WTC11 (cell line): ENCODE measurements at regions not wholly inside any gene's neighbourhood (a gene's known extent, or its start where the extent isn't known, plus 50 kb on each side); places are given as distances from the start of the nearest gene placed in this dataset.
"Not testable (repeated sequence)": the region's sequence is repeated elsewhere in the genome, so short reads cannot be mapped to it uniquely, and the experiment has no call there.

ENCODE experiments used
- ATAC-seq: fragments of 200-7000 bp; cut with Tn5 transposase; 2 replicates; pipeline ENCODE4 v1.10.0; 2021; ENCODE audit warnings: mild to moderate bottlenecking, moderate library complexity
- CTCF ChIA-PET: fragments of 300-600 bp; sonication (Branson Sonifier 250); formaldehyde crosslinking; loops from one replicate; lab custom pipeline; 2021; ENCODE audit warnings: antibody characterized with exemption; lab: Charles Lee
- POLR2A ChIA-PET: fragments of 350-600 bp; sonication (Branson Sonifier 250); formaldehyde crosslinking; loops from one replicate; lab custom pipeline; 2021; ENCODE audit warnings: antibody characterized with exemption; lab: Charles Lee
- DNase-seq: peaks from one replicate; pipeline ENCODE4 v3.0.0; 2021; ENCODE audit warnings: low spot score
- H3K27ac Mint-ChIP-seq: 2 replicates; pipeline ENCODE4 v1.8.0; 2021; ENCODE audit warnings: mixed read lengths
- H3K27me3 Mint-ChIP-seq: 2 replicates; pipeline ENCODE4 v1.8.0; 2021; ENCODE audit warnings: low read depth, mild to moderate bottlenecking, moderate library complexity, mixed read lengths
- H3K36me3 Mint-ChIP-seq: 2 replicates; pipeline ENCODE4 v1.8.0; 2021; ENCODE audit warnings: mixed read lengths
- H3K4me1 Mint-ChIP-seq: 2 replicates; pipeline ENCODE4 v1.8.0; 2022; ENCODE audit warnings: mixed read lengths
- H3K4me3 Mint-ChIP-seq: 2 replicates; pipeline ENCODE4 v1.8.0; 2021; ENCODE audit warnings: mild to moderate bottlenecking, moderate library complexity, mixed read lengths
- H3K9me3 Mint-ChIP-seq: 2 replicates; pipeline ENCODE4 v1.8.0; 2021; ENCODE audit warnings: mixed read lengths
- FOXP1 ChIP-seq: sonication (generic); formaldehyde crosslinking; IDR thresholded peaks from 2 replicates; pipeline ENCODE4 v1.8.0; 2022; ENCODE audit warnings: missing genetic modification reagents, mild to moderate bottlenecking, moderate library complexity, borderline replicate concordance
- HMGA2 ChIP-seq: fragments of 250-450 bp; sonication (Bioruptor Pico); IDR thresholded peaks from 2 replicates; pipeline ENCODE4 v1.4.0; 2021; ENCODE audit warnings: mild to moderate bottlenecking, moderate library complexity
- NFYB ChIP-seq: sonication (generic); formaldehyde crosslinking; conservative IDR thresholded peaks from 2 replicates; pipeline ENCODE4 v1.8.0; 2022; ENCODE audit warnings: low read depth, missing genetic modification reagents
- SMAD3 ChIP-seq: sonication (generic); formaldehyde crosslinking; IDR thresholded peaks from 2 replicates; pipeline ENCODE4 v1.8.0; 2022; ENCODE audit warnings: missing genetic modification reagents, mild to moderate bottlenecking, borderline replicate concordance
- ZBTB21 ChIP-seq: sonication (generic); formaldehyde crosslinking; IDR thresholded peaks from 2 replicates; pipeline ENCODE4 v1.8.1; 2023; ENCODE audit warnings: mild to moderate bottlenecking, missing genetic modification reagents, borderline replicate concordance
- ZNF121 ChIP-seq: sonication (generic); formaldehyde crosslinking; IDR thresholded peaks from 2 replicates; pipeline ENCODE4 v1.8.0; 2023; ENCODE audit warnings: missing genetic modification reagents
- ZNF423 ChIP-seq: fragments of 250-450 bp; sonication (Bioruptor Pico); IDR thresholded peaks from 2 replicates; pipeline ENCODE4 v2.1.2; 2022; ENCODE audit warnings: mild to moderate bottlenecking, moderate library complexity
- TF ChIP-seq, protein P1 (sequence below): sonication (generic); formaldehyde crosslinking; IDR thresholded peaks from 2 replicates; pipeline ENCODE4 v1.8.0; 2022; ENCODE audit warnings: missing genetic modification reagents
- TF ChIP-seq, protein P2 (sequence below): sonication (generic); formaldehyde crosslinking; IDR thresholded peaks from 2 replicates; pipeline ENCODE4 v1.8.1; 2023; ENCODE audit warnings: mild to moderate bottlenecking, moderate library complexity, missing genetic modification reagents

DNA sequence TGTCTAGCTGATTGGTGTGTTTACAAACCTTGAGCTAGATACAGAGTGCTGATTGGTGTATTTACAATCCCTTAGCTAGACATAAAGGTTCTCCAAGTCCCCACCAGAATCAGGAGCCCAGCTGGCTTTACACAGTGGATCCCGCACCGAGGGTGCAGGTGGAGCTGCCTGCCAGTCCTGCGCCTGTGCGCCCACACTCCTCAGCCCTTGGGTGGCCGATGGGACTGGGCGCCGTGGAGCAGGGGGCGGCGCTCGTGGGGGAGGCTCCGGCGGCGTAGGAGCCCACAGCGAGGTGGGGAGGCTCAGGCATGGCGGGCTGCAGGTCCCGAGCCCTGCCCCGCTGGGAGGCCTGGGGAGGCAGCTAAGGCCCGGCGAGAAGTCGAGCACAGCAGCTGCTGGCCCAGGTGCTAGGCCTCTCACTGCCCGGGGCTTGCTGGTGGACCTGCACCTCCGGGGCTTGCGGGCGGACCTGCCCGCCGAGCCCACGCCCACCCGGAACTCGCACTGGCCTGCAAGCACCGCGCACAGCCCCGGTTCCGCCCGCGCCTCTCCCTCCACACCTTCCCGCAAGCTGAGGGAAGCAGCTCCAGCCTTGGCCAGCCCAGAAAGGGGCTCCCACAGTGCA, 51.0 kb upstream of the CDYL start:
- ATAC-seq, H3K4me3 Mint-ChIP-seq, H3K36me3 Mint-ChIP-seq, H3K27ac Mint-ChIP-seq, H3K27me3 Mint-ChIP-seq, H3K9me3 Mint-ChIP-seq, DNase-seq, POLR2A ChIA-PET, CTCF ChIA-PET: not testable (repeated sequence)
- TF ChIP-seq FOXP1 (CRISPR knock-in tag): peak; percentile 44; the same call in 1 of the 2 replicates
- TF ChIP-seq, protein P1, sequence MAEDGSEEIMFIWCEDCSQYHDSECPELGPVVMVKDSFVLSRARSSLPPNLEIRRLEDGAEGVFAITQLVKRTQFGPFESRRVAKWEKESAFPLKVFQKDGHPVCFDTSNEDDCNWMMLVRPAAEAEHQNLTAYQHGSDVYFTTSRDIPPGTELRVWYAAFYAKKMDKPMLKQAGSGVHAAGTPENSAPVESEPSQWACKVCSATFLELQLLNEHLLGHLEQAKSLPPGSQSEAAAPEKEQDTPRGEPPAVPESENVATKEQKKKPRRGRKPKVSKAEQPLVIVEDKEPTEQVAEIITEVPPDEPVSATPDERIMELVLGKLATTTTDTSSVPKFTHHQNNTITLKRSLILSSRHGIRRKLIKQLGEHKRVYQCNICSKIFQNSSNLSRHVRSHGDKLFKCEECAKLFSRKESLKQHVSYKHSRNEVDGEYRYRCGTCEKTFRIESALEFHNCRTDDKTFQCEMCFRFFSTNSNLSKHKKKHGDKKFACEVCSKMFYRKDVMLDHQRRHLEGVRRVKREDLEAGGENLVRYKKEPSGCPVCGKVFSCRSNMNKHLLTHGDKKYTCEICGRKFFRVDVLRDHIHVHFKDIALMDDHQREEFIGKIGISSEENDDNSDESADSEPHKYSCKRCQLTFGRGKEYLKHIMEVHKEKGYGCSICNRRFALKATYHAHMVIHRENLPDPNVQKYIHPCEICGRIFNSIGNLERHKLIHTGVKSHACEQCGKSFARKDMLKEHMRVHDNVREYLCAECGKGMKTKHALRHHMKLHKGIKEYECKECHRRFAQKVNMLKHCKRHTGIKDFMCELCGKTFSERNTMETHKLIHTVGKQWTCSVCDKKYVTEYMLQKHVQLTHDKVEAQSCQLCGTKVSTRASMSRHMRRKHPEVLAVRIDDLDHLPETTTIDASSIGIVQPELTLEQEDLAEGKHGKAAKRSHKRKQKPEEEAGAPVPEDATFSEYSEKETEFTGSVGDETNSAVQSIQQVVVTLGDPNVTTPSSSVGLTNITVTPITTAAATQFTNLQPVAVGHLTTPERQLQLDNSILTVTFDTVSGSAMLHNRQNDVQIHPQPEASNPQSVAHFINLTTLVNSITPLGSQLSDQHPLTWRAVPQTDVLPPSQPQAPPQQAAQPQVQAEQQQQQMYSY: peak; percentile 50; the same call in 1 of the 2 replicates
- H3K4me1 Mint-ChIP-seq: peaks cover 27% of the 10 kb centered on the region

DNA sequence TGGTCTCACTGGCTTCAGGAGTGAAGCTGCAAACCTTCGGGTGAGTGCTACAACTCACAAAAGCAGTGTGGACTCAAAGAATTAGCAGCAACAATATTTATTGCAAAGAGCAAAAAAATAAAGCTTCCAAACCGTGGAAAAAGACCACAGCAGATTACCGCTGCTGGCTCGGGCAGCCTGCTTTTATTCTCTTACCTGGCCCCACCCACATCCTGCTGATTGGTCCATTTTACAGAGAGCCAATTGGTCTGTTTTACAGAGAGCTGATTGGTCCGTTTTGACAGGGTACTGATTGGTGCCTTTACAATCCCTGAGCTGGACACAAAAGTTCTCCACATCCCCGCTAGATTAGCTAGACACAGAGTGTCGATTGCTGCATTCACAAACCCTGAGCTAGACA, 51.5 kb upstream of the CDYL start:
- H3K4me1 Mint-ChIP-seq: peaks cover 33% of the 10 kb centered on the region
- TF ChIP-seq NFYB (CRISPR knock-in tag): peak; percentile 48; the same call in 1 of the 2 replicates
- CTCF ChIA-PET, H3K4me3 Mint-ChIP-seq, DNase-seq, H3K9me3 Mint-ChIP-seq, ATAC-seq, H3K27ac Mint-ChIP-seq, H3K36me3 Mint-ChIP-seq, POLR2A ChIA-PET, H3K27me3 Mint-ChIP-seq: not testable (repeated sequence)

DNA sequence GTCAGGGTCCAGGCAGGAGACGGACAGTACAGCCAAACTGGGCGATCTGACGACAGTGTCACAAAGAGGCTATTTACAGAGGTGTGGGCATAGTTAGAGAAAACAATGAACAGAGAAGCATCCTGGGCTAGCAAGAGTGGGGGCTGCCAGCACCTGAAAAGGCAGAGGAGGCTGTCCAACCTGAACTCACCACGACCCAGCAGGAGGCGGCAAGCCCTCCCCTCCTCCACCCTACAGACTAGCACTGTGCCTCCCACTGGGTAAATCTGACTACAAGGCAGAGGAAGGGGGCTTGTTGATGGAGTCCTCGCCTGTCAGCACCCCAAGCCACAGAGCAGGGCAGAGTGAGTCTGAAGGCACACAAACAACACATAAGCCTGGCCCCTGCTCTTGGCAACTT, 52.8 kb upstream of the CDYL start:
- peaks cover 5% of the 10 kb centered on the region for H3K9me3 Mint-ChIP-seq
- no peak overlapping the region for H3K4me3 Mint-ChIP-seq
- H3K36me3 Mint-ChIP-seq: no peaks in the 10 kb centered on the region
- ATAC-seq: peak; percentile 68
- TF ChIP-seq ZNF423 (CRISPR knock-in tag): peak; percentile 39; the same call in 1 of the 2 replicates
- TF ChIP-seq ZBTB21: no peak
- CTCF ChIA-PET: no interaction called here
- H3K27ac Mint-ChIP-seq: no peak overlapping the region
- H3K4me1 Mint-ChIP-seq: peaks cover 40% of the 10 kb centered on the region
- POLR2A ChIA-PET: no interaction called here
- peak; percentile 21 for DNase-seq
- peaks cover 2% of the 10 kb centered on the region; the same call in 1 of the 2 replicates for H3K27me3 Mint-ChIP-seq

DNA sequence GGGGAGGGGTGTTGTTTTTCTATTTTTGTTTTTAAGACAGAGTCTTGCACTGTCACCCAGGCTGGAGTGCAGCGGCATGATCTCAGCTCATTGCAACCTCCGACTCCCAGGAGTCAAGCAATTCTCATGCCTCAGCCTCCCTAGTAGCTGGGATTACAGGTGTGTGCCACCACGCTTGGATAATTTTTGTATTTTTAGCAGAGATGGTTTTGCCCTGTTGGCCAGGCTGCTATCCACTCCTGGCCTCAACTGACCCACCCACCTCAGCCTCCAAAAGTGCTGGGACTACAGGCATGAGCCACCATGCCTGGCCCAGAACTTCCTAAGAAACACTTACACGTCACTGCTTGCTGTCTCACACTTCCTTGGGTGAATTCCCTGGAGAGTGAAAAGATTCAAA, 54.8 kb upstream of the CDYL start:
- H3K4me3 Mint-ChIP-seq, POLR2A ChIA-PET, CTCF ChIA-PET, H3K36me3 Mint-ChIP-seq, H3K27ac Mint-ChIP-seq, H3K9me3 Mint-ChIP-seq, ATAC-seq, DNase-seq, H3K27me3 Mint-ChIP-seq: not testable (repeated sequence)
- peaks cover 28% of the 10 kb centered on the region for H3K4me1 Mint-ChIP-seq

DNA sequence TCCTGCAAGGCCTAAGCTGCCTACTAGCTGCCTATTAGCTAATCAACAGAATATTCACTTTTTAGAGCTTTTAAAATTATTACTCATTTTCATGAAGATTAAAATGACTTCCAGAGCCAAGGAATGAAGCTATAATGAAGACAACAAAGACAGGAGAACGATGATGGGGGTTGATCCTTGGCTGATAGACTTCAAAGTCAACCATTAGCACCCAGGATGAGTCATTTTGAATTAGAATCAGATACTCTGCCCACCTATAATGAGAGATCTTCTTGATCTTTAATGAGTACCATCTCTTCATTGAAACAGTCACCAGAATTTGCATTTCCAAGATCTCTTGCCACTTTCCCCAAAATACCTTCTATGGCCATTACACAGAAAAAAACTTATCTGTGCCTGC, 56.7 kb upstream of the CDYL start:
- POLR2A ChIA-PET: no interaction called here
- Mint-ChIP-seq H3K27me3 (peaks cover under 1% of the 10 kb centered on the region; the same call in 1 of the 2 replicates), H3K9me3 (peaks cover under 1% of the 10 kb centered on the region), H3K27ac (no peak overlapping the region), H3K4me1 (peaks cover 35% of the 10 kb centered on the region), H3K4me3 (no peak overlapping the region), H3K36me3 (no peaks in the 10 kb centered on the region)
- DNase-seq (no peak), ATAC-seq (no peak)
- CTCF ChIA-PET: no interaction called here
- TF ChIP-seq ZNF121 (no peak), HMGA2 (CRISPR knock-in tag) (no peak), SMAD3 (CRISPR knock-in tag) (no peak)
- TF ChIP-seq, protein P2, sequence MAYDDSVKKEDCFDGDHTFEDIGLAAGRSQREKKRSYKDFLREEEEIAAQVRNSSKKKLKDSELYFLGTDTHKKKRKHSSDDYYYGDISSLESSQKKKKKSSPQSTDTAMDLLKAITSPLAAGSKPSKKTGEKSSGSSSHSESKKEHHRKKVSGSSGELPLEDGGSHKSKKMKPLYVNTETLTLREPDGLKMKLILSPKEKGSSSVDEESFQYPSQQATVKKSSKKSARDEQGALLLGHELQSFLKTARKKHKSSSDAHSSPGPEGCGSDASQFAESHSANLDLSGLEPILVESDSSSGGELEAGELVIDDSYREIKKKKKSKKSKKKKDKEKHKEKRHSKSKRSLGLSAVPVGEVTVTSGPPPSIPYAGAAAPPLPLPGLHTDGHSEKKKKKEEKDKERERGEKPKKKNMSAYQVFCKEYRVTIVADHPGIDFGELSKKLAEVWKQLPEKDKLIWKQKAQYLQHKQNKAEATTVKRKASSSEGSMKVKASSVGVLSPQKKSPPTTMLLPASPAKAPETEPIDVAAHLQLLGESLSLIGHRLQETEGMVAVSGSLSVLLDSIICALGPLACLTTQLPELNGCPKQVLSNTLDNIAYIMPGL: no peak
